Subcutaneous abdominal adipose tissue (tissue), 5 donors: ENCODE measurements at regions not wholly inside any gene's neighbourhood (a gene's known extent, or its start where the extent isn't known, plus 50 kb on each side); places are given as distances from the start of the nearest gene placed in this dataset.
"Not testable (repeated sequence)": the region's sequence is repeated elsewhere in the genome, so short reads cannot be mapped to it uniquely, and the experiment has no call there.

Experiments
- H3K27ac ChIP-seq: one replicate; pipeline ENCODE4 v1.7.0; 2013; ENCODE audit warnings: low read depth, mild to moderate bottlenecking, inconsistent platforms, low read length, moderate library complexity
- H3K27me3 ChIP-seq, 5 donors: one replicate each; pipeline ENCODE4 v1.7.0; 2013; ENCODE audit warnings: low read length in 5 of 5, inconsistent platforms in 1 of 5; ENCODE audit not compliant: control insufficient read depth in 5 of 5, insufficient read depth in 4 of 5
- H3K36me3 ChIP-seq, 5 donors: one replicate each; pipeline ENCODE4 v1.7.0; 2013; ENCODE audit warnings: low read length in 5 of 5; ENCODE audit not compliant: control insufficient read depth in 5 of 5, insufficient read depth in 5 of 5
- H3K4me1 ChIP-seq, 5 donors: one replicate each; pipeline ENCODE4 v1.7.0; 2013; ENCODE audit warnings: low read length in 5 of 5, mild to moderate bottlenecking in 3 of 5, moderate library complexity in 1 of 5; ENCODE audit not compliant: control insufficient read depth in 5 of 5, insufficient read depth in 5 of 5
- H3K4me3 ChIP-seq, 5 donors: one replicate each; pipeline ENCODE4 v1.7.0; 2013; ENCODE audit warnings: low read length in 5 of 5, low read depth in 1 of 5
- H3K9ac ChIP-seq, 5 donors: one replicate each; pipeline ENCODE4 v1.7.0; 2013; ENCODE audit warnings: low read length in 5 of 5, mild to moderate bottlenecking in 4 of 5, moderate library complexity in 3 of 5
- H3K9me3 ChIP-seq, 5 donors: one replicate each; pipeline ENCODE4 v1.7.0; 2013; ENCODE audit warnings: low read length in 5 of 5; ENCODE audit not compliant: control insufficient read depth in 5 of 5
- donor health status: healthy.
- donor health status: healthy.
- donor health status: healthy.
- donor health status: healthy.
- donor health status: healthy.

- peaks cover 0 to 7% (median 0%) of the 10 kb centered on the region in 5 donors for H3K9me3 ChIP-seq
- no peak overlapping the region for H3K4me3 ChIP-seq
- H3K27ac ChIP-seq: no peak overlapping the region
- H3K4me1 ChIP-seq: no peaks in the 10 kb centered on the region
- H3K9ac ChIP-seq: no peak overlapping the region
- no peaks in the 10 kb centered on the region for H3K36me3 ChIP-seq
- H3K27me3 ChIP-seq: no peaks in the 10 kb centered on the region
Measured at GRCh38 chr12:114588061-114588460, 95.9 kb downstream of the TBX3 start.

DNA sequence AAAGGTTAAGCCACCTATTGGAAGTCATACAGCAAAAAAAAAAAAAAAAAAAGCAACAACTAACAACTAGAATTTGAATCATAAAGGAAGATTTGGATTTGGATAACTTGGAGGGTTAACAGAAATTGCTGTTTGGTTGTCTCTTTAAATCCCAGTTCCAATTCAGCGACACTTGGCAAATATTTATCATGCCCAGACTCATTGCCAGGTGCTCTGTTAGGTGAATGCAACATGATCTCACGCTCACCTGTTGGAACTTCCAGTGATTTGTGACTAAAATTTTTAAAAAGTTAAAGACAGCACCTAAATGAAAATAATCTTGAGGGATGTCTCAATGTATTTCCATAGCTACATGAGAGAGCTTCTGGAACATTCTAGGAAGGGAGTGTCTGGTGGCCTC, 103.7 kb downstream of the TBX3 start:
- Histone ChIP-seq H3K36me3 (no peaks in the 10 kb centered on the region), H3K27ac (no peak overlapping the region), H3K9me3 (peaks cover 0 to 3% (median 0%) of the 10 kb centered on the region in 5 donors), H3K4me1 (no peaks in the 10 kb centered on the region), H3K4me3 (no peak overlapping the region), H3K9ac (no peak overlapping the region), H3K27me3 (peaks cover 0 to 7% (median 4%) of the 10 kb centered on the region in 5 donors)

DNA sequence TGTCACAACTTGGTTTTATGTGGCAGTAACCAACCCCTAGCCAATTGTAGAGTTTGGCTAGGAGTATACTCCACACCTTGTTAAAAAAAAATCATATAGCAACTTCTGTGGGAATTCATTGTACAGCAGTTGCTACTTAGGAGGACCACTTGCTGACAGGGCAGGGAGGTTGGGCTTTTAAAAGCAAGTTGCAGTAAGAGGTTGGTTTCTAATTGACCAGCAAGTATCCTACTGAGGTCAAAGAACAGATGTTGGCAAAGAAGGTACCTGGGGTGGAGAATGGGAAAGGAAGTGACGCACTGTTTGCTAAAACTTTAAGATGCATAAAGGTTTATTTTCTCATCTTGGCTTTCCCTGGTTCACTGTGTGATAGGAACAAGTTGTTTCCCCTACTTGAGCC, 104.6 kb downstream of the TBX3 start:
- Histone ChIP-seq H3K4me3 (no peak overlapping the region), H3K9me3 (peaks cover 0 to 3% (median 0%) of the 10 kb centered on the region in 5 donors), H3K27ac (no peak overlapping the region), H3K9ac (no peak overlapping the region), H3K27me3 (peaks cover 0 to 7% (median 4%) of the 10 kb centered on the region in 5 donors), H3K36me3 (no peaks in the 10 kb centered on the region), H3K4me1 (no peaks in the 10 kb centered on the region)

DNA sequence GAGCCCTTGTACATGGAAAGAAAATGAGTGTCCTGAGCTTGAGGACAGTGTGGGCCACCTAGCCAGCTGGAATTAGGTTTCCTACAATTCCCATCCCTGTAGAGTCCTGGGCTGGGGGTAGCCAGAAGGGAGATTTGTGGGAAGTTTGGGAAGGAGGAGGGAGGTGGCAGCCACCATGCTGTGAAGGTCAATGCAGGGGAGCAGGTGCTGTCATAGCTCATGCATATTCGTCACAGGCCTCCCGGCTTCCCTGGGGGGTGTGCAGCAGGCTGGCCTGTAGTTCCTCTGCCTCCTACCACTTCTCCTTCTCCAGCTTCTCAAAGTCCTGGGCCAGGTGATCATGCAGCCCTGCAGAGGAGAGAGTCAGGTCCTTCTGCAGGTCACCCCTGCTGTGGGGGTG, 121.3 kb downstream of the TBX3 start:
- H3K9me3 ChIP-seq: no peaks in the 10 kb centered on the region
- no peak overlapping the region for H3K9ac ChIP-seq
- H3K4me1 ChIP-seq: no peaks in the 10 kb centered on the region
- H3K36me3 ChIP-seq: no peaks in the 10 kb centered on the region
- no peak overlapping the region for H3K27ac ChIP-seq
- no peaks in the 10 kb centered on the region for H3K27me3 ChIP-seq
- H3K4me3 ChIP-seq: no peak overlapping the region

GRCh38 chr12:114555451-114555850, 128.5 kb downstream of the TBX3 start:
- no peaks in the 10 kb centered on the region for H3K36me3 ChIP-seq
- no peaks in the 10 kb centered on the region for H3K9me3 ChIP-seq
- H3K27me3 ChIP-seq: no peaks in the 10 kb centered on the region

DNA sequence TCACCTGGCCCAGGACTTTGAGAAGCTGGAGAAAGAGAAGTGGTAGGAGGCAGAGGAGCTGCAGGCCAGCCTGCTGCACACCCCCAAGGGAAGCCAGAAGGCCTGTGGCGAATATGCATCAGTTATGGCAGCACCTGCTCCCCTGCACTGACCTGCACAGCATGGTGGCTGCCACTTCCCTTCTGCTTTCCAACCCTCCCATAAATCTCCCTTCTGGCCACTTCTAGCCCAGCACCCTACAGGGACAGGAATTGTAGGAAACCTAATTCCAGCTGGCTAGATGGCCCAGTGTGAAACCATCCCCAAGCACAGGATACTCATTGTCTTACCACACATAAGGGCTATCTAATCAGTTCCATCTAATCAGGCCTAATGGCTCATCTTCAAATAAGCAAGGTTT, 136.3 kb downstream of the TBX3 start:
- H3K9me3 ChIP-seq: no peaks in the 10 kb centered on the region
- peaks cover 0 to 3% (median 0%) of the 10 kb centered on the region in 5 donors for H3K27me3 ChIP-seq
- no peaks in the 10 kb centered on the region for H3K4me1 ChIP-seq
- no peaks in the 10 kb centered on the region for H3K36me3 ChIP-seq
- H3K27ac ChIP-seq: no peak overlapping the region
- H3K4me3 ChIP-seq: no peak overlapping the region
- H3K9ac ChIP-seq: no peak overlapping the region

More at GRCh38 chr12:114555451-114555850, 128.5 kb downstream of the TBX3 start:
- no peaks in the 10 kb centered on the region for H3K4me1 ChIP-seq
- no peak overlapping the region for H3K4me3 ChIP-seq
- no peak overlapping the region for H3K9ac ChIP-seq
- H3K27ac ChIP-seq: no peak overlapping the region

GRCh38 chr12:114530417-114530816, 124.5 kb upstream of the TBX5 start:
- no peaks in the 10 kb centered on the region for H3K4me1 ChIP-seq
- no peak overlapping the region for H3K27ac ChIP-seq
- peaks cover 0 to 9% (median 5%) of the 10 kb centered on the region in 5 donors for H3K27me3 ChIP-seq
- no peaks in the 10 kb centered on the region for H3K36me3 ChIP-seq
- no peak overlapping the region for H3K4me3 ChIP-seq
- no peak overlapping the region for H3K9ac ChIP-seq
- H3K9me3 ChIP-seq: peaks cover 0 to 2% (median 0%) of the 10 kb centered on the region in 5 donors

DNA sequence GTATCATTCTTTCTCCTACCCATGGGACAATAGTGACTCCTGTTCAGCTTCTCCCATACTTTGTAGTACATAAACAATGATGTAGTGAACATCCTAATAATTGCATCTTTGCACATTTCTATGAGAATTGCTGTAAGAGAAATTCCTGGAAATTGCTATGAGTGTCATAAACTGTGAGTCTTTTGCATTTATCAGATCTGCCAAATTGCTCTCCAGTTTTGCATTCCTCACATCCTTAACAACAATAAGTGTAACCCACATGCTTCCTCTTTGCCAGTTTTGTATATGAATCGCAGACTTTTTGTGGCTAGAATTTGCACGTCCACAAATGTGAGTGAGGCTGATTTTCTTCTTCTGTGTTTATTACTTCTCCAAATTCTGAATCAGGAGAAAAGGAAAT, 124.0 kb upstream of the TBX5 start:
- Histone ChIP-seq H3K9ac (no peak overlapping the region), H3K4me3 (no peak overlapping the region), H3K27ac (no peak overlapping the region), H3K27me3 (peaks cover 0 to 9% (median 5%) of the 10 kb centered on the region in 5 donors), H3K9me3 (peaks cover 0 to 3% (median 0%) of the 10 kb centered on the region in 5 donors), H3K36me3 (no peaks in the 10 kb centered on the region), H3K4me1 (no peaks in the 10 kb centered on the region)

DNA sequence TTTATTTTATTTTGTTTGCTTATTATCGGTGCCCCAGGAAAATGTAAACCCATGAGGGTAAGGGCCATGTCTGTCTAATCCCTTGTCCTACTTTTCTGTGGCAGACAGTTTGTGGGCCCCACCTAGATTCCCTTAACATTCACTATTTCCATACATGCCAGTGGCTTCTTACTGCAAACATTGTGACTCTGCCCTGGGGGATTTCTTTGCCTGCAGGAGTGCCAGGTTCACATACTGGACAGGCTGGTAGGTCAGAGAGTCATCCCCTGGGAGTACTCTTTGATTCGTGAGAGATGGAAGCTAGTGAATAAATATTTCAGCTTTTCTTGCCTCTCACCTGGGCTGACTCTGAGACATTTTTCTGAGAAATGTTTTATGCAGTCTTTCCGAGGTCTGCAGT, 122.8 kb upstream of the TBX5 start:
- Histone ChIP-seq H3K4me3 (no peak overlapping the region), H3K9me3 (peaks cover 0 to 6% (median 0%) of the 10 kb centered on the region in 5 donors), H3K27ac (no peak overlapping the region), H3K4me1 (no peaks in the 10 kb centered on the region), H3K36me3 (no peaks in the 10 kb centered on the region), H3K27me3 (peaks cover 0 to 9% (median 5%) of the 10 kb centered on the region in 5 donors), H3K9ac (no peak overlapping the region)

DNA sequence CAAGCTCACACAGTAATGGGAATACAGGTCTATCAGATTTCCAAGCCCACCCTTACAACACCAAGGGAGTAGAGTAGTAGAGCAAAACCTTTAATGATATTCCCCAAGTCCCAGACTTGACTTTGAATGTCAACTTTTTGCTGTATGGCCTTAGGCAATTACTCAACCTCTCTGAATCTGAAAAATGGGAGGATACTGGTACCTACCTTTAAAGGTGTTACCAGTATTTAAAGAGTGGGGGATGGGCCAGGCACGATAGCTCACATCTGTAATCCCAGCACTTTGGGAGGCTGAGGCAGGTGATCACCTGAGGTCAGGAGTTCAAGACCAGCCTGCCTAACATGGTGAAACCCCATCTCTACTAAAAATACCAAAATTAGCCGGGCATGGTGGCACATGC, 115.2 kb upstream of the TBX5 start:
- H3K9ac ChIP-seq, H3K27ac ChIP-seq, H3K36me3 ChIP-seq, H3K4me3 ChIP-seq, H3K27me3 ChIP-seq, H3K4me1 ChIP-seq, H3K9me3 ChIP-seq: not testable (repeated sequence)

- H3K9ac ChIP-seq: no peak overlapping the region
- no peaks in the 10 kb centered on the region for H3K36me3 ChIP-seq
- H3K9me3 ChIP-seq: no peaks in the 10 kb centered on the region
- H3K4me1 ChIP-seq: no peaks in the 10 kb centered on the region
- H3K27ac ChIP-seq: no peak overlapping the region
- no peak overlapping the region for H3K4me3 ChIP-seq
- H3K27me3 ChIP-seq: peaks cover 4 to 12% (median 7%) of the 10 kb centered on the region in 5 donors
Measured at GRCh38 chr12:114512351-114512750, 106.4 kb upstream of the TBX5 start.
